Mesodermal cell (in vitro differentiated cells): ENCODE measurements at regions not wholly inside any gene's neighbourhood (a gene's known extent, or its start where the extent isn't known, plus 50 kb on each side); places are given as distances from the start of the nearest gene placed in this dataset.
"Not testable (repeated sequence)": the region's sequence is repeated elsewhere in the genome, so short reads cannot be mapped to it uniquely, and the experiment has no call there.

Experiments used
- H3K27ac ChIP-seq: 2 replicates; pipeline ENCODE4 v1.7.0; 2013; ENCODE audit warnings: mild to moderate bottlenecking, low read depth, low read length, moderate library complexity; ENCODE audit not compliant: severe bottlenecking
- H3K36me3 ChIP-seq: 2 replicates; pipeline ENCODE4 v1.7.1; 2013; ENCODE audit warnings: mild to moderate bottlenecking, low read length, moderate library complexity; ENCODE audit not compliant: control insufficient read depth, insufficient read depth
- H3K4me1 ChIP-seq: one replicate; pipeline ENCODE4 v1.7.1; 2013; ENCODE audit warnings: mild to moderate bottlenecking, low read length; ENCODE audit not compliant: insufficient read depth, control insufficient read depth, poor library complexity, severe bottlenecking
- H3K4me3 ChIP-seq: 2 replicates; pipeline ENCODE4 v1.7.0; 2013; ENCODE audit warnings: low read length, control low read depth, mild to moderate bottlenecking; ENCODE audit not compliant: insufficient read depth, poor library complexity, severe bottlenecking; ENCODE audit errors: extremely low read depth
- H3K9me3 ChIP-seq: 2 replicates; pipeline ENCODE4 v1.7.1; 2013; ENCODE audit warnings: mild to moderate bottlenecking, low read length, moderate library complexity; ENCODE audit not compliant: control insufficient read depth
- WGBS, 2 experiments: methylation state at CpG; one replicate each; pipeline ENCODE4 v1.1.5; 2013; ENCODE audit warnings: missing lambda C conversion rate in 2 of 2; ENCODE audit not compliant: insufficient coverage in 2 of 2; 5-methylcytosine and 5-hydroxymethylcytosine counted together

DNA sequence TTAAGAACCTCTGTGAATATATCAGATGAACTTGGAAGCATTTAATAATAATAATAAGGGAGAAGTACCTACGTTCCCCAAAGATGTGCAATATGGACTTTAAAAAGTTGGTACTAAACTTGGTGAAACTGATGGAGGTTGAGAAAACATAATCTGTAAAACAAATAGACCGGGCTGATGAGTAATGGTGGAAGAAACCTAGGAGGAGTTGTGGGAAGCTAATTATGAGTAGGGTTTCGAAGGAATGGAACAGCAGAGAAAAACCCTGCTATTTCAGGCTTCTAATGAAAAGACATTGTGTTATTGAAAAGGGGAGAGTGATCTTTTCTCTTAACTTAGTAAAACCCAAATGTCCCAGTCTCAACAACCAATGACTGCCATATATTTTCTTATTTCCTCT lies 229.3 kb downstream of the PCSK1 start:
- H3K4me3 ChIP-seq: no peak overlapping the region
- H3K27ac ChIP-seq: no peak overlapping the region
- 80 to 84% methylated on average over 1 to 2 of the region's 3 CpGs for WGBS, 2 experiments
- H3K4me1 ChIP-seq: no peaks in the 10 kb centered on the region
- H3K36me3 ChIP-seq: no peaks in the 10 kb centered on the region
- H3K9me3 ChIP-seq: peaks cover 15% of the 10 kb centered on the region

DNA sequence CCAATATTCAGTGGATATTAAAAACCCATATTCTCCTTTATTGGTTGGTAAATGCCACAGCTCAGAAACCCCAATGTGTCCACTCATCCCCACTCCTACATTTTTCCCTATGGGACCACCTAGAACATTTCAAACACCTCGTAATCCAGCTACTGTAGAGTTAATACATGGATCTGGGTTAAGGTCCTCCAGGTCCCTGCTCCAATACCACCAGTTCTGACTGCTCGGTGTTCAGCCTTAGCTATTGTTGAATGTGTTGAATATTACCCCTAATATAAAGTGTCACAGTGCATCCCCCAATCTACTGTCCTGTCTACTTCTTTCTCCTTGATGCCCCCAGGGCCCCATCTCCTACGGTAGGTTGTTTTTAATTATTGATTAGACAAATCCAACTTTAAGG lies 231.5 kb downstream of the PCSK1 start:
- Histone ChIP-seq H3K9me3 (no peaks in the 10 kb centered on the region), H3K27ac (no peak overlapping the region), H3K4me1 (no peaks in the 10 kb centered on the region), H3K4me3 (no peak overlapping the region), H3K36me3 (no peaks in the 10 kb centered on the region)
- no CpG with 5 or more reads among the region's 3 CpGs for WGBS, 2 experiments

DNA sequence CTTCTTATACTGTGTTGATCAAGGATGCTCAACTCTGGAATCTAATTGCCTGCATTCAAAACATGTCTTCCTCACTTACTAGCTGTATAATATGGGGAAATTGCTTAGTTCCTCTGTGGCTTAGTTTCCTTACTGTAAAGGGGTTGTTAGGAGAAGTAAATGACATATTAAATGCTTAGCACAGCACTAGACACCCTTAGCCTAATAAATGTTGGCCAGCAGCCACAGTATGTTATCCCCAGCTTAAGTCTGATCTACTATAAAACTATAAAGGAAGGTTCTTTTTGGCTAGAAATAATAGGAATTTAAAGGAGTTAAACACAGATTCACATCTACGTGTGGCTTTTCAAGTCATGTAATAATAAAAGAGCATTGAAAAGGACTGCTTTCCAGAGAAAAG lies 232.4 kb downstream of the PCSK1 start:
- Histone ChIP-seq H3K9me3 (no peaks in the 10 kb centered on the region), H3K36me3 (no peaks in the 10 kb centered on the region), H3K27ac (no peak overlapping the region), H3K4me1 (no peaks in the 10 kb centered on the region), H3K4me3 (no peak overlapping the region)
- 89% methylated on average over 1 of the region's 1 CpG; no CpG with 5 or more reads in 1 of the 2 experiments for WGBS, 2 experiments

DNA sequence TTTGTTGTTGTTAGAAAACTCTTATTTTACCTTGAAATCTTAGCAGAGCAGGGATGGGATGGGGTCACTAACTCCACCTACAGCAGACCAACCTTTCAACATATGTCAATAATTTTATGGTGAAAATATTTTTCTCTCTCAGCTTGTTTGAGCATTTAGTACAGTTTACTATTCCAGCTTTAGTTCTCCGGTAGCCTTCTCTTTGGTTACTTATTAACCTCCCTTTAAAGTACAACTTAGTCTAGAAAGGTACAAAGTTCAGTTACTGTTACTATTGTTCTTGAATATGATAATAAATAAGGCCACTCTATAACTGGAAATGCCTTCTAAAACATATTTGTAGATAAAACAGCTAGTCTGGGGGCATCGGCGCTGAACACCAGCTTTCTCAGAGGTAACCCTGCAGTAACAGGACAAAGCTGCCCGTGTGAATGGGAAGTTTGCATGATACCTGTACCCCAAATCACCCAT lies 233.3 kb downstream of the PCSK1 start:
- no peak overlapping the region for H3K27ac ChIP-seq
- WGBS, 2 experiments: 93% methylated on average over 3 of the region's 4 CpGs; no CpG with 5 or more reads in 1 of the 2 experiments
- no peaks in the 10 kb centered on the region for H3K9me3 ChIP-seq
- H3K4me3 ChIP-seq: no peak overlapping the region
- H3K36me3 ChIP-seq: no peaks in the 10 kb centered on the region
- no peaks in the 10 kb centered on the region for H3K4me1 ChIP-seq

DNA sequence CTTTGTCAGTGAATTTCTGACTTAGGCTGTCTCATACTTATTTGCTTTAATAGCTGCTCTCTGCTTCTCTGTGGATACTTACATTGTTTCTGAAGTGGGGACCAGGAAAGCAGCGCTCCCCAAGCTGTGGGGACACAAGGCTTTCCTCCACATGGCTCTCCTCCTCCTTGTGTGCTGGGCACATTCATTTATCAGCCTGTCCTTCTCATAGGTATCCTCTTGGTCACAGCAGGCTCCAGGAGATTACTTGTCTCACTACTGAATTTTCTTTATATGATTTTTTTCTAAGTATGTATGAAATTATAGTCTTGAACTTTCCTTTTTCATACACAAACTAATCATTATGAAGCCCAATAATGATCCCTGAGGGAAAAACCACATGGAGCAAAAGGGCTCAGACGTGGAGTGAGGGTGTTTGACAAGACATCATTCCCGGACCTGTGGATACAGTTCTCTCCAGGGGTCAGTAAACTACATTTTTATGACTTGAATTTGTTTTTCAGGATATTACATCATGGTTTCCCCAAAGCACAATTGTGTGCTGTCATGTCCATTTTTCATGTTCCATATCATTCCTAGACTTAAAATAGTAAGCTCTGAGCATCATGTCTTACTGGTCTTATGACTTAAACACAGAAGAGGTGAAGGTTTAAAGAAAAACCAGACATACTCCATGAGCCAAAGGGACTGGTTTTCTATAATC lies 234.5 kb downstream of the PCSK1 start:
- H3K4me3 ChIP-seq: no peak overlapping the region
- no peak overlapping the region for H3K27ac ChIP-seq
- no peaks in the 10 kb centered on the region for H3K9me3 ChIP-seq
- H3K36me3 ChIP-seq: no peaks in the 10 kb centered on the region
- no peaks in the 10 kb centered on the region for H3K4me1 ChIP-seq
- 83 to 88% methylated on average over 2 to 3 of the region's 3 CpGs for WGBS, 2 experiments

DNA sequence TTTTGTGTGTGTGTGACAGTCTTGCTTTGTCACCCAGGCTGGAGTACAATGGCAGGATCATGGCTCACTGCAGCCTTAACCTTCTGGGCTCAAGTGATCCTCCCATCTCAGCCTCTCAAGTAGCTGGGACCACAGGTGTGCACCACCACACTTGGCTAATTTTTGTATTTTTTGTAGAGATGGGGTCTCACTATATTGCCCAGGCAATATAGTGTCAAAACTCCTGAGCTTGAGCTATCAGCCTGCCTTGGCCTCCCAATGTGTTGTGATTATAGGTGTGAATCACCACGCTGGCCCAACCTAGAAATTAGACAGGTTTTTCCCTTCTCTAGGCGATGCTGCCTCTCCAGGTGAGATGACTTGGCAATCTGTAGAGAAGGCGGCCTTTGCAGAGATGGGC lies 235.3 kb downstream of the PCSK1 start:
- 94 to 100% methylated on average over 2 to 3 of the region's 3 CpGs for WGBS, 2 experiments
- H3K36me3 ChIP-seq, H3K27ac ChIP-seq, H3K4me3 ChIP-seq, H3K4me1 ChIP-seq, H3K9me3 ChIP-seq: not testable (repeated sequence)

DNA sequence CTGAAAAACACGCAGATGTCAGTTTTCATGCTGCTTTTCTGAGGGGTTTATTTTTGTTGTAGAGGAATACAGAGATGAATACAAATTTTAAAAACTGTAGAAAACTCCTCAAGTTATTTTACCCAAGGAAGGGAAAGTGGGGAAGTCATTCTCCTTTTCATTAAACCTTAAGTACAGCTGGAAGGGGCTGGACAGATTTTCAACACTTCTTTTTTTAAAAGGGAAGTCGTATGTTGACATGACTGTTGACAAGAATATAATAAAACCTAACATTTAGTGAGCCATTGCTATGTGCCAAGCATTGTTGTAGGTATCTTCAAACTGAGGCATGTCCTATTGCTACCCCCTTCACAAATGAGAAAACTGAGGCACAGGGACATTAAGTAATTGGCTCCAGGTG lies 235.7 kb upstream of the ELL2 start:
- no peak overlapping the region for H3K27ac ChIP-seq
- no peak overlapping the region for H3K4me3 ChIP-seq
- WGBS, 2 experiments: no CpG with 5 or more reads among the region's 2 CpGs
- no peaks in the 10 kb centered on the region for H3K9me3 ChIP-seq
- no peaks in the 10 kb centered on the region for H3K36me3 ChIP-seq
- H3K4me1 ChIP-seq: no peaks in the 10 kb centered on the region

DNA sequence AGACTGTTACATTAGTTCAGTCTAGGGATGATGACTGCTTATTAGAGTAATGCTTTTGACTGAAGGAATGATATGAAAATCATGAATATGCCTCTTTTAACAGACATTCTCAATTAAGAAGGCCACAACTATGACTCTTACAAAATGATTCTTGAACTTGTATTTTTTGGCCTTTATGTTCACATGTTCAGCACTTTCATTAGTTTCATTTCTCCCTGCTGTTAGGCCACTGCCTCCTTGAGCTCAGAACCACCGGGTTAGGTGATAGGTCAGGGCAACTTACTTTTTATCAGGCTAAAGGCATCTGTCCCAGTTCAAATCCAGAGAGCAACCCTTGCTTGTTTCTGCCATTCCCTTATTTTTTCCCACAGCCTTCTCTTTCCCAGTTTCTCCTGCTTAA lies 235.2 kb upstream of the ELL2 start:
- no peak overlapping the region for H3K4me3 ChIP-seq
- 100% methylated on average over 1 of the region's 1 CpG; no CpG with 5 or more reads in 1 of the 2 experiments for WGBS, 2 experiments
- H3K36me3 ChIP-seq: no peaks in the 10 kb centered on the region
- H3K9me3 ChIP-seq: no peaks in the 10 kb centered on the region
- H3K27ac ChIP-seq: no peak overlapping the region
- H3K4me1 ChIP-seq: no peaks in the 10 kb centered on the region

DNA sequence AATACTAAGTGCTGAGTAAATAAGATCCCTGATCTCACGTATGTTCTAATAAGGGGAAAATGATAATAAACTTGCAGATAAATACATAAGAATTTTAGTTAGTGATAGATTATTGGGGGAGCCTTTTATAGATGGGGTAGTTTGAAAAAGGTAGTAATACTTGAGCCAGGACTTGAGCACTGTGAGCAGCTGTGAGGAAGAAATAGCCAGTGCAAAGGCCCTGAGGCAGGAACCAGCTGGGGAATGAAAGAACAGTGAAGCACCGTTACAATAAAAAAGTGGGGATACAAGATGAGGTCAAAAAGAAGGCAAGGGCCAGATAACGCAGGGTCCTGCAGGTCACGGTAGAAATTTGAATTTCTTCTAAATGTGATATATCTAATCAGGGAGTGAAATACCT lies 234.8 kb upstream of the ELL2 start:
- Histone ChIP-seq H3K9me3 (no peaks in the 10 kb centered on the region), H3K27ac (no peak overlapping the region), H3K4me1 (no peaks in the 10 kb centered on the region), H3K4me3 (no peak overlapping the region), H3K36me3 (no peaks in the 10 kb centered on the region)
- 83 to 100% methylated on average over 1 of the region's 4 CpGs for WGBS, 2 experiments

DNA sequence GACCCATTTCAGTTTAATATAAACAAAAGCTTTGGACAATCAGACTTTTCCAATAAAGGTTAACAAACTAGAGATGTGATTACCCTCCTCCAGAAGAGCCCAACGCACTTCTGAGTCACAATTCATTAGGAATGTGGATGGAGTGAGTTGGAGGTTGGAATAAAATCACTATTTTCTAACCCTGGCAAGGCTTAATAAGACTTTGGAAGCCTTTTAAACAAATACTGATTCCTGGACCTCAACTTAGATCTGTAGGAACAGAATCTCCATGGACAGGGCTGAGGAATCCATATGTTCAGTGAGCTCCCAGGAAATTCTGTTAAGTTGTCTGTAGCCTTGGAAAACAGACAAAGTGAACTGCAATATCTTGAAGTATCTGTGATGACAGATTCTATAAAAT lies 233.5 kb upstream of the ELL2 start:
- H3K36me3 ChIP-seq: no peaks in the 10 kb centered on the region
- WGBS, 2 experiments: no CpG with 5 or more reads among the region's 1 CpG
- no peaks in the 10 kb centered on the region for H3K9me3 ChIP-seq
- no peak overlapping the region for H3K27ac ChIP-seq
- H3K4me1 ChIP-seq: no peaks in the 10 kb centered on the region
- H3K4me3 ChIP-seq: no peak overlapping the region

DNA sequence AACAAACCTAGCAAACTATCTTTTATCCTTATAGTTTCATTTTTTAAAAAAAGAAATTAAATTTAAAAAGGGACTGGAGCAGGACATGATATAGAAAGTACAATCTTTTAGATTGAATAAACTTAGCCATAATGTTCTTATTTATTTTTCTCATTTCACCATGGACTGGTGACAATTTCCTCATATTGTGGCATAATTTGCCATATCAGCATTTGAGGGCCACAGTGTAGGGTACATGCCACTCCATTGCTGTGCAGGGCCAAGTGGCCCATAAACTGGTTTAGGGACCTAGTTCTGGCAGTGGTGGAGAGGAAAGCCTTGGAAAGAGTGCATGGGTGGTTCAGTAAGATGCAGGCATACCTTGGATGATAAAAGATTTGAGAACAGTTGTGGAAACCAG lies 232.9 kb upstream of the ELL2 start:
- no peaks in the 10 kb centered on the region for H3K36me3 ChIP-seq
- H3K27ac ChIP-seq: no peak overlapping the region
- H3K4me3 ChIP-seq: no peak overlapping the region
- no peaks in the 10 kb centered on the region for H3K4me1 ChIP-seq
- no peaks in the 10 kb centered on the region for H3K9me3 ChIP-seq
